Prostate gland (tissue), 2 donors: ENCODE measurements at regions not wholly inside any gene's neighbourhood (a gene's known extent, or its start where the extent isn't known, plus 50 kb on each side); places are given as distances from the start of the nearest gene placed in this dataset.
"Not testable (repeated sequence)": the region's sequence is repeated elsewhere in the genome, so short reads cannot be mapped to it uniquely, and the experiment has no call there.

Source experiments
- DNase-seq: peaks from one replicate; pipeline ENCODE4 v3.0.0-alpha.2; 2019; ENCODE audit warnings: low spot score
- H3K27ac ChIP-seq, 2 donors: fragments of 200-600 bp; sonication (generic); 2 replicates each; pipeline ENCODE4 v1.5.1; 2017 to 2019
- H3K27me3 ChIP-seq: fragments of 200-600 bp; sonication (generic); replicated peaks from 2 replicates; pipeline ENCODE4 v1.5.1; 2019; ENCODE audit not compliant: insufficient read depth
- H3K36me3 ChIP-seq, 2 donors: fragments of 200-600 bp; sonication (generic); 1 replicate in 1 of 2; 2 replicates in 1 of 2; pipeline versions ENCODE4 v1.5.1 to v1.8.1; 2017 to 2019
- H3K4me1 ChIP-seq: fragments of 200-600 bp; sonication (generic); replicated peaks from 2 replicates; pipeline ENCODE4 v1.5.1; 2019
- H3K4me3 ChIP-seq, 2 donors: fragments of 200-600 bp; sonication (generic); 2 replicates each; pipeline ENCODE4 v1.5.1; 2017 to 2019
- H3K9me3 ChIP-seq: fragments of 200-600 bp; sonication (generic); 2 replicates; pipeline ENCODE4 v1.5.1; 2017
- POLR2A ChIP-seq: fragments of 450-650 bp; IDR thresholded peaks from one replicate; pipeline ENCODE4 v1.6.1; 2016; ENCODE audit warnings: antibody characterized with exemption, mild to moderate bottlenecking
- POLR2AphosphoS5 ChIP-seq: sonication (generic); formaldehyde crosslinking; IDR thresholded peaks from one replicate; pipeline ENCODE4 v1.6.1; 2017; ENCODE audit warnings: antibody characterized with exemption
- WGBS: methylation state at CpG from one replicate; pipeline ENCODE4 v1.1.5; 2018; 5-methylcytosine and 5-hydroxymethylcytosine counted together
- intact Hi-C: fragments of 100-400 bp; cut with DNase I; formaldehyde crosslinking; loops from one replicate; pipeline ENCODE4 v1.14.2; 2022
- TF ChIP-seq, protein P1 (sequence below), 4 experiments: fragments of 200-600 bp in 2 of 4; fragments of 450-650 bp in 2 of 4; sonication (generic) in 2 of 4; IDR thresholded peaks; 1 replicate in 3 of 4; 2 replicates in 1 of 4; pipeline ENCODE4 v1.5.1; 2016 to 2019; ENCODE audit warnings: antibody characterized with exemption in 4 of 4, mild to moderate bottlenecking in 2 of 4, moderate library complexity in 2 of 4

DNA sequence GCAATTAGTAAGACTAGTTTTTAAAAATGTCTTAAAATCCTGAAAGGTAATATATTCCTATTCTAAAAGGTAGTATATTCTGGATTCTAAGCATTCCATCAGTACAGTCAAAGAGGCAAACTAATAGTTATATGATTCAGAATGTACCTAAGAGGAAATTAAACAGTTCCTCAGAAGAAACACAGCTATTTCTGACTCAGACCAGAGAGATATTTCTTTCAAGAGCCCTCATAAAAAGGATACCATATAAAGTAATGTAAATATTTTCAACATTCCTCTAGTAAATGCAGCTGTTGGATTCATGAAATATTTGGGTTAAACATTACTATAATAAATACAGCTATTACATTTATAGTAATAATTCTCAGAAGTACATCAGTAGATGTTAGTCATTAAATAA lies 358.3 kb downstream of the MAGEB5 start:
- Histone ChIP-seq H3K36me3 (no peaks in the 10 kb centered on the region), H3K4me1 (no peaks in the 10 kb centered on the region), H3K4me3 (no peak overlapping the region), H3K9me3 (no peaks in the 10 kb centered on the region), H3K27ac (no peak overlapping the region), H3K27me3 (no peaks in the 10 kb centered on the region)
- DNase-seq = no peak
- intact Hi-C loops = no loop called here
- TF ChIP-seq, protein P1, sequence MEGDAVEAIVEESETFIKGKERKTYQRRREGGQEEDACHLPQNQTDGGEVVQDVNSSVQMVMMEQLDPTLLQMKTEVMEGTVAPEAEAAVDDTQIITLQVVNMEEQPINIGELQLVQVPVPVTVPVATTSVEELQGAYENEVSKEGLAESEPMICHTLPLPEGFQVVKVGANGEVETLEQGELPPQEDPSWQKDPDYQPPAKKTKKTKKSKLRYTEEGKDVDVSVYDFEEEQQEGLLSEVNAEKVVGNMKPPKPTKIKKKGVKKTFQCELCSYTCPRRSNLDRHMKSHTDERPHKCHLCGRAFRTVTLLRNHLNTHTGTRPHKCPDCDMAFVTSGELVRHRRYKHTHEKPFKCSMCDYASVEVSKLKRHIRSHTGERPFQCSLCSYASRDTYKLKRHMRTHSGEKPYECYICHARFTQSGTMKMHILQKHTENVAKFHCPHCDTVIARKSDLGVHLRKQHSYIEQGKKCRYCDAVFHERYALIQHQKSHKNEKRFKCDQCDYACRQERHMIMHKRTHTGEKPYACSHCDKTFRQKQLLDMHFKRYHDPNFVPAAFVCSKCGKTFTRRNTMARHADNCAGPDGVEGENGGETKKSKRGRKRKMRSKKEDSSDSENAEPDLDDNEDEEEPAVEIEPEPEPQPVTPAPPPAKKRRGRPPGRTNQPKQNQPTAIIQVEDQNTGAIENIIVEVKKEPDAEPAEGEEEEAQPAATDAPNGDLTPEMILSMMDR (IDR thresholded peaks at IDR 0.05) = no peak
- no peak for TF ChIP-seq POLR2AphosphoS5
- no peak for TF ChIP-seq POLR2A

DNA sequence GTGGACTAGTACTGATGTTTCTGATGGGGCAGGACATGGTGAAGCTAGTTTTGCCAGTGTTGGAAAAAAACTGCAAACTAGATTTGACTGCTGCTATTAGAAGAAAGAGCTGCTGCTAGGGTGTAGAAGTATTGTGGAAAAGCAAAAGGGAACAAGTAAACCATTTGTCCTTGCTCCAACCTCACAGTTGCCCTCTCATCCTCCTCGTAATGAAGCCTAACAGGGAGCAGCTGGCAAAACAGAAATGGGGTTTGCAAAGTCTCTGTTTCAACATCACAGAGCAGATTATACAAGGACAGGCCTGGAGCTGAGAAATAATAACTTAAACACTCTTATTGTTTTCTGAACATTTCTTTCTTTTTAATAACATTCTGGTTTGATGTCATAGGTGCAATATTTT lies 346.2 kb downstream of the MAGEB5 start:
- Histone ChIP-seq H3K27me3 (no peaks in the 10 kb centered on the region), H3K36me3 (no peaks in the 10 kb centered on the region), H3K9me3 (no peaks in the 10 kb centered on the region), H3K4me3 (no peak overlapping the region), H3K4me1 (no peaks in the 10 kb centered on the region), H3K27ac (no peak overlapping the region)
- intact Hi-C loops = no loop called here
- WGBS = 61% methylated on average over 1 of the region's 1 CpG
- TF ChIP-seq POLR2A (no peak), POLR2AphosphoS5 (no peak)
- TF ChIP-seq, protein P1 (IDR thresholded peaks at IDR 0.05) = no peak
- DNase-seq = no peak

- H3K27ac ChIP-seq = no peak overlapping the region
- intact Hi-C loops = no loop called here
- no peak overlapping the region for H3K4me3 ChIP-seq
- TF ChIP-seq POLR2A = no peak
- TF ChIP-seq, protein P1 (IDR thresholded peaks at IDR 0.05) = no peak
- no peak for TF ChIP-seq POLR2AphosphoS5
- no peaks in the 10 kb centered on the region for H3K36me3 ChIP-seq
- WGBS = 88% methylated on average over 3 of the region's 3 CpGs
- H3K9me3 ChIP-seq = no peaks in the 10 kb centered on the region
- no peaks in the 10 kb centered on the region for H3K27me3 ChIP-seq
- no peaks in the 10 kb centered on the region for H3K4me1 ChIP-seq
- DNase-seq = no peak
Measured at GRCh38 chrX:26559855-26560254, 343.9 kb downstream of the MAGEB5 start.

GRCh38 chrX:26558719-26559386 lies 342.9 kb downstream of the MAGEB5 start:
- H3K4me1 ChIP-seq = no peaks in the 10 kb centered on the region
- TF ChIP-seq POLR2AphosphoS5 = no peak
- TF ChIP-seq, protein P1 (IDR thresholded peaks at IDR 0.05) = no peak
- TF ChIP-seq POLR2A = no peak
- H3K9me3 ChIP-seq = no peaks in the 10 kb centered on the region
- WGBS = 92% methylated on average over 22 of the region's 29 CpGs
- no peak overlapping the region for H3K27ac ChIP-seq
- H3K36me3 ChIP-seq = no peaks in the 10 kb centered on the region
- intact Hi-C loops = no loop called here
- no peak for DNase-seq
- no peaks in the 10 kb centered on the region for H3K27me3 ChIP-seq
- no peak overlapping the region for H3K4me3 ChIP-seq

DNA sequence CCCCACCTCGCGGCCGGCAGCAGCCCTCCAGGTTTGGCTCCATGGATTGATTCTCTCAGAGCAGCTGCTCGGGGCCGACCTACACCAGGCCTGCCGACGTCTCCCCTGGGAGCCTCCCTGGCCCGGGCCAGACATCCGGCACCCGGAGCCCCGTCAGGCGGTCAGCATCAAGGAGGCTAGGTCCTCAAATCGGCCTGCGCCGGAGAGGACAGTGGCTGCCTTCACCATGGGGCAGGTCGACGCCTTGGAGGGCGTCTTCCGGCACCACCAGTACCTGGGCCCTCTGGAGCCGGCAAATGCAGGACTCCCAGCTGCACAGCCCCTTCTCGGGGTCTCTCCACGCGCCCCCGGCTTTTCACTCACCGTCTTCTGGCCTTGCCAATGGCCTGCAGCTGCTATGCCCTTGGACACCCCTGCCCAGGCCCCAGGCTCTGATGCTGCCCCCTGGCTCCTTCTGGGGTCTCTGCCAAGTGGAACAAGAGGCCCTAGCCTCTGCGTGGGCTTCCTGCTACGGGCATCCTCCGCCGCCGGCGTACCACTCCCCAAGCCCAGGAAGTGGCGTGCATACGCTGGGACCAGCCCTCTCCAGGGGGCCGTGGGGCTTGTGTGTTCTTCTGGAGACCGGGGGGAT lies 341.8 kb downstream of the MAGEB5 start:
- TF ChIP-seq POLR2AphosphoS5 (no peak), POLR2A (no peak)
- TF ChIP-seq, protein P1 (IDR thresholded peaks at IDR 0.05) = no peak
- H3K4me1 ChIP-seq = no peaks in the 10 kb centered on the region
- WGBS = over 99% methylated on average over 20 of the region's 35 CpGs
- H3K27ac ChIP-seq = no peak overlapping the region
- no peaks in the 10 kb centered on the region for H3K9me3 ChIP-seq
- intact Hi-C loops = no loop called here
- H3K27me3 ChIP-seq = no peaks in the 10 kb centered on the region
- H3K36me3 ChIP-seq = no peaks in the 10 kb centered on the region
- DNase-seq = no peak
- no peak overlapping the region for H3K4me3 ChIP-seq

DNA sequence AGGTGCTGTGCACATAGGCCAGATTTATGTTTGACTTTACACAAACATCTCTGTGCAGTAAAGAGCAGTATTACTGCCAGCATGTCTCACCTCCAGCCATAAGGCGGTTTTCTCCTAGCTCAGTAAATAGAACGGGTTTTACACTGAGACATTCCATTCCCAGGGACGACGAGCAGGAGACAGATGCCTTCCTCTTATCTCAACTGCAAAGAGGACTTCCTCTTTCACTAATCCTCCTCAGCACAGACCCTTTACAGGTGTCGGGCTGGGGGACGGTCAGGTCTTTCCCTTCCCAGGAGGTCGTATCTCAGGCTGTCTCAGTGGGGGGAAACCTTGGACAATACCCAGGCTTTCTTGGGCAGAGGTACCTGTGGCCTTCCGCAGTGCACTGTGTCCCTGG lies 309.8 kb downstream of the MAGEB5 start:
- H3K4me3 ChIP-seq, H3K9me3 ChIP-seq, H3K27ac ChIP-seq, H3K27me3 ChIP-seq, intact Hi-C loops, H3K4me1 ChIP-seq, H3K36me3 ChIP-seq: not testable (repeated sequence)
- 6% methylated on average over 3 of the region's 8 CpGs for WGBS
- peak; percentile 3 for DNase-seq
